GM21528 (cell line): ENCODE measurements at regions not wholly inside any gene's neighbourhood (a gene's known extent, or its start where the extent isn't known, plus 50 kb on each side); places are given as distances from the start of the nearest gene placed in this dataset.
"Not testable (repeated sequence)": the region's sequence is repeated elsewhere in the genome, so short reads cannot be mapped to it uniquely, and the experiment has no call there.

Source experiments
- ATAC-seq: cut with Tn5 transposase; IDR thresholded peaks from one replicate; pipeline ENCODE4 v1.9.1; 2021; ENCODE audit warnings: mild to moderate bottlenecking, moderate library complexity; ENCODE audit not compliant: unreplicated experiment, low FRiP score

DNA sequence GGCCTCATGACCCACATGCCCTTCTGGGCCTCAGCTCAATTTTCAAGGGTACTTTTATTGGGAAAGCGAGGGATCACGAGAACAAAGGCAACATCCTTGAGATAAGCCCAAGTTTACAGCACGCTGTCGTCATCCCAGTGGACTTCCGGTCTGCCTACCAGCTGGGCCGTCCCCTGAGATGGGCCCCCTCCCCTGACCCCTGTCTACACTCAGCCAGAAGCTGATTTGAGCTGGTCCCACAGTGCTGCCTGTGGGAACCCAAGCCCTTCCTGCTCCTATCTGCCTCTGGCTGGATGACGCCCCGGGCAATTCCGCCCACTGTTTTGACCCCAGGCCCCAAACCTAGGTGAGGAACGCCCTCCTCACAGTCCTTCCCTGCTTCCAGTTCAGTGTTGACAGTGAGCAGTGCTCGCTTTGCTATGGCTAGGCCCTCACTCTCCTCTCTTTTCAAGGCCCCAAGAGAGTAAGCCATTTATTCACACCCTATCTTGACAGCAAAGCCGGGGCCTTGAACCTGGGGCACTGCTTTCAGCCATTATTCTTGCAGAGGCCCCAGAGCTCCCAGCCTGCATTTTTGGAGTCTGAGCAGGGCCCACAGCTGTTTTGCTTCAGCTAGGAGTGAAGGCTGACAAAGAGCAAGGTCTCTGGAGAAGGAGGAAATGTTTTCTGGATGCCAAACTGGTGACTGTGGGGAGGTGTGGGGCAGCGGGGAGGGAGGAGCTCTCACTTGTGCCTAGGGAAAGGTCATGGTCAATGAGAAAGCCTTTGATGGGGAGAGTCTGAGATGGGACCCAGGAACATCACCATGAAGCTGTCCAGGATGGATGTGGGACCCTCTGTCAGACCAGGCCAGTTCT, 164.6 kb upstream of the BCOR start:
- no peak for ATAC-seq

DNA sequence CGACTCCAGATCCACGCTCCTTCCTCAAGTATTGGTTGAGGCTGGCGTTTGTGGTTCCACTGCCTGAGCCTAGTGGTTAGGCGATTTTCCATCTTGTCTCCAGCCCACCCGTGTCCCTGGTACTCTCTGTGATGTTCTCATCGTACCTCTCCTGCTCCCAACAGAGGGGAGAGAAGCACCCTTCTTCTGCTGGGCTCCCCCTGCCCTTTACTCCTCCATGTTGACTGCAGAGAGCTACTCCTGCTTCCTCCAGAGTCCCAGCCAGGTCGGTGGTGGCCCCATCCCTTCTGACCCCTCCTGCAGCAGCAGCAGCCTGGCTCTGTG, 164.0 kb upstream of the BCOR start:
- ATAC-seq, result no peak

DNA sequence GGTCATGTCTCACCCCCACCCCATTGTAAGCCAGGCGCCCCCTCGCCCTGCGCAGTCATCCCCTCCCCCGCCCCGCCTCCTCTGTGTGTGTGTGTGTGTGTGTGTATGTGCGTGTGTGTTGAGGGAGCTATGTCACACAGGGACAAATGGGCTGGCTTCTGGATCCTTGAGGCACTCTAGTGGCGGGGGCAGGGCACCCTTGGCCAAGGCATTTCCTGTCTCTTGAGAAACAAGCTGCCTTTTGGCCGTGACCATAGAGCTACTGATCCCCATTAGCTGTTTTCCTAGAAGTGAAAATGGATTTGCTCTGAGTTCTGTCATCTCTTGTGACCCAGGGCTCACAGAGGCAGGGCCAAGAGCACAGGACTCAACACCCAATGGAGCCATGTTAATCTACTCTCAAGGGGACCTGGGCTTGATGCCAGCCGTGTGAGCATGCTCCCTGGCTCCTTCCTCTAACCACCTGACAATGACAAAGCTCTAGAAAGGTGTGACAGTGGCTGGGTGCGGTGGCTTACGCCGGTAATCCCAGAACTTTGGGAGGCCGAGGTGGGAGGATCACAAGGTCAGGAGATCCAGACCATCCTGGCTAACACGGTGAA, 162.5 kb upstream of the BCOR start:
- no peak for ATAC-seq

DNA sequence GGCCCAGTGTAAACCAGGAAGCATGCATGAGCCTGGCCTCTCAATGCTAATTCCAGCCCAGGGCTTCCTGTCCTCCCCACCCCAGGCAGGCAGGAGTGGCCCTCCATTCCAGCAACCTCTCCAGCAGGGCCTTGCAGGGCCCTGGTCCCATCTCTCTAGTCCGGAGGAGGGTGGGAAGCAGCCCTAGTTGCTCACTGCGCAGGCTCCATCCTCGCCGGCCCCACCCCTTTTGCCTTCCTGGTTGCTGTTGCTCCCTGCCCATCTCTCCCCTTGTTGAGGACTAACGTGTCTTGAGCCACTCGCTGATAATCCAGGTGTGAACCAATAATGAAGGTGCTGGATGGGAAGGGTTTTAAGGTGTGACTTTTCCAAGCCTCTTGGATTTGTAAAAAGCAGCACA, 161.2 kb upstream of the BCOR start:
- ATAC-seq, result no peak

DNA sequence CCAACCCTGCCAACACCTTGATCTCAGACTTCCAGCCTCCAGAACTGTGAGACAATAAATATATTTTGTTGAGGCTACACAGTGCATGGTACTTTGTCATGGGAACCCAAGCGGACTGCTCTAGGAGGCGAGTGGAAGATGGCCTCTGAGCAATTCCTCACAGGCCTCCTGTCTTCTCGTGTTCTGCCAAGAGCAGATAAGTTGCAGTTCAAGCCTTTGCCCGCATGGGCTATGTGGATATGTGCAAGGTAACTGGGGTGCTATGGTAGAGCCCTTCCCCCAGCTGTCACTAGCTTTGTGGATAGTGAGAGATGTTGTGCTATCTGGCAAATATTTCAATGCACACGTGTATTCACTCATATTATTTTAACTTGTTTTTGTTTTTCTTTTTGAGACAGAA, 156.0 kb upstream of the BCOR start:
- ATAC-seq, result no peak

DNA sequence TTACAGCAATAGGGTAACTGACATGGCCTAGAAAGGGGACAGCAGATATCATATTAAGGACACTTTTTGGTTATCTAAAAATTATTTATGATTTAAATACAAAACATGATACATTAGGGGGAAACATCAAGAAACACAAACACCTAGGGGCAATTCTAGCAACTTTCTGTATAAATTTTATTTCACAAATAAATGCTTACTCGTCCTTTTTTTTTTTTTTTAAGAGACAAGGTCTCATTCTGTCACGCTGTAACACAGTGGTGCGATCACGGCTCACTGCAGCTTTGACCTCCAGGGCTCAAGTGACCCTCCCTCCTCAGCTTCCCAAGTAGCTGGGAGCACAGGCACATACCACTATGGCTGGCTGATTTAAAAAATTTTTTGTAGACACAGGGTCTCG, 151.8 kb upstream of the BCOR start:
- no peak for ATAC-seq

DNA sequence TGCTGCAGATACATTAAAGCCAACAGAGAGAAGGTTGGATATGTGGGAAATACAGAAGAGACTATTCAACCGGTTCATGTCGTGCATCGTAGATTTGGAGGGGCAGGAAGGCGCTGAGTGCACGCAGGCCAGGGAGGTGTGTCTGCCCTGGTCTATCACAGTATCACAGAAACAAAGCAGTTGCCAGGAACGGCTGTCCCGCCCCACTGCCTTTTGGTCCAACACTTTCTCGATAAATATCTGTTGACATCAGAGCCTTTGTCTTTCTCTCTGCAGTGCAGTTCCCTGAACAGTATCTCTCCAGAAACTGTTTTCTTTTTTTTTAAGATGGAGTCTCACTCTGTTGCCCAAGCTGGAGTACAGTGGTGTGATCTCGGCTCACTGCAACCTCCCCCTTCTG, 151.1 kb upstream of the BCOR start:
- no peak for ATAC-seq

DNA sequence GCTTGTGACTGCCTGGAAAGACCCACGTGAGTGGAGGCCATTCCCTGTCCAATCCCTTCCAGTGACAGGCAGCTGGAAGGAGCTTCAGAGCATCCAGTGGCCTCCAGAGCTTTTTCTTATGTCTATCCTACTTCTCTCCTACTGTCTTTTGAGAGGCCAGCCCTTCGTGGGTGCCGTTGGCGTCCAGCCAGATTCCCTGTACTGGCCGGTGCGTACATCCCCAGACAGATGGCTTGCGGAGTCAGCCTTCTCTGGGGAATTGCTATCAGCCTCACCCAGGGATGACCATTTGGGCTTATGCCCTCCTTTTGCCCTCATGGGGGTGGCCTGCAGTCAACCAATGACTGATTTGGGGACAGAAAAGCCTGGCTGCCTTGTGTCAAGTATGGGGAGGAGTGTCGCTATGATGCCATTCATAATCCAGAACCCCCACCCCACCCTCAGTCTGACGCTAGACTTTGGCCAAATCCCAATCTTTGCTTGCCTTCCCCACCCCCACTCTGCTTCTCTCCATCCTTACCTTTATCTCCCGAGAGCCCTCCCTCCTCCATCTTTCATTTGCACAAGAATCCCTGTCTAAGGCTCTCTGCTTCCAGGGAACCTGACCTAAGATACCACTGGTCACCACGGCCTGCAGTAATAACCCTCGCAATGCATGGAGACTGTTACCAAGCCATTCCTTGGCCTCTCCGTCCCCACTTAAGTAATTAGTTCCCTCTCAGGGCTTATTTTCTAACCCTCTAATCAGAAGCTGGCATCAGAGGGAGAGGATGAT, 150.3 kb upstream of the BCOR start:
- no peak for ATAC-seq

DNA sequence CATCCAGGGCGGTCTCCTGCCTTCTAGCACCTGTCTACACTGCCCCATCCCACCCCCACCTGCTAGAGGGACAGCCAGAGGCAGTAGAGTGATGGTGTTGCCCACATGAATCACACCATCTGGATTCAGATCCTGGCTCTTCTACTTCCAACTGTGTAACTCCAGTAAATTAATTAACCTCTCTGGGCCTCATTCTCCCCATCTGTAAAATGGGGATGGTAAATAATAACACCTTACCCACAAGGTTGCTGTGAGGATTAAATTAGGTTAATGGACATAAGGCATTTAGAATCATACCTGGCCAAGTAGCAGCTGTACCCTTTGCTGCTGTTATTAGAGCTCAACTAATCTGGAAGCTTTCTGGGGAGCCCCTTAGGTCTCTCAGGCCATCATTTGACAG, 149.6 kb upstream of the BCOR start:
- ATAC-seq, result no peak

DNA sequence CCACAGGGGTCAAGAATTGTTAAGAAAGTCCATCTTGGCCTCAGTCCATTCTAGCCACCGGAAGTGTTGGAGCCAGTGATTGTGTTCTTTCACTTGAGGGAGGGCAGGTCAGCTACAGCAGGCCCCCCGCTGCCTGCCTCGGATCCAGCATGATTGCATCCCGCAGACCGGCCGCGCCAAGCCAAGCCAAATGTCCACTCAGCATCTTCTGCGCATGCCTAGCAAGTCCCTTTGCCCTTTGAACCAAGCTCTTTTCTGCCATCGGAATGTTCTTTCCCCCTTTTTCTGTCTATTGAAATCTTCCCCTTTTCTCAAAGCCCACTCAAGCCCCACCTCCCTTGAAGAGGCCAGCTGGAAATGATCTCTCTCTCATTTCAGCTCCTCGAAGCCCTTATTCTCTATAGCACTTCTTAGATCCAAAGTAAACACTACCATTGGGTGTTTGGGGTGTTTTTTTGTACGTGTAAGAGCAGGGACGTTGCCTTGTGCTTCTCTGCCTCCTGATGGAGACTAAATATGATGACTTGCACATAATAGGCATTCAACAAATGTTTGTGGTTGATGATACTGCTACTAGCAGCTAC, 147.8 kb upstream of the BCOR start:
- ATAC-seq, result no peak

DNA sequence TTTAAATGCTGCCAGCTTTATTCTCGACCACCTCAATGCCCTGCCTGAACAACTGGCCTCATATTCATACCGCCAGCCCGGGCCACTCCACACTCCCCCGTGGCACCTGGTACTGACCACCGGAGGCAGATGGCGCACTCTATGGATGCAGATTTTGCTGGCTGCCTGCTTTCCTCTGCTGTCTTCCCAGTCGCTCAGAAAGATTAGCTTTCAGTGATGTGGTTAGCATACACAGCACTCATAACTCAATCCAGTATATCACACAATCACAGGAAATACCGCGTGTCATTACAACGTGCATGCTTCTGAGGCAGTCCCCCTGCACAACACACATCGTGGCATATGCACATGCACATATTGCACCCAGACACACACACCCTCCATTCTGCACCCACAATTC, 147.2 kb upstream of the BCOR start:
- no peak for ATAC-seq

DNA sequence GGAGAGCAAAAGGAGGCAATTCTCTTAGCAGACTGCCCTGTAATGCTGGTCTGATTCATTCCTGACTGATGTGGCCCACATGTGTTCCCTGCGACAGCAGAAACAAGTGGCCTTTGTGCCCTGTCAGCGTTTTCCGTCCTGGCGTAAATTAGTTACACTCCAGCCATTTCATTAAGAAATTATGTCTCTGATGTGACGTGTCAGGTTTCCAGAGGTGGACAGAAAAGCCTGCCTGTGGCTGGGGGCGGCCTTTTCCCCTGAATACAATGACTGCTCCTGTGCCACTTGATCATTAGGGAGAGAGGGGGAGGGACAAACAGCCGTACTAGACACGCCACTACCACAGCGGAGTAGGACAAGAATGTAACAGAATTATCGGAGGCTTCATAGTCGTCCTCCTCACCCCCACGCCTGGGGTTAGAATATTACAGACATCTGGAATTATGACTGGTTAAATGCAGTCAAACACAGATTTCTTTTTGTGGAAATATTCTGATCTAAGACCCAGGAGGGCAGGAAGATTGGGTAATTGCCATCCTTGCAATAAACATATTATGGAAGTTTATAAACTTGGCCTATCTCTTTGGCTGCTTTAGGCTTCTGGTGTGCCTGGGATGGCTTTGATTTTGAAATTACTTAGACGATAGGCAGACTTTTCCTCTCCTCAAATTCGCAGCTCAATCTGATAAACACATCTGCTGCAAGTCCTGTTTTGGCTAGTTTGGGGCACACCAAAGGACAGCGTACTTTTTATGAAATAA, 146.2 kb upstream of the BCOR start:
- no peak for ATAC-seq

DNA sequence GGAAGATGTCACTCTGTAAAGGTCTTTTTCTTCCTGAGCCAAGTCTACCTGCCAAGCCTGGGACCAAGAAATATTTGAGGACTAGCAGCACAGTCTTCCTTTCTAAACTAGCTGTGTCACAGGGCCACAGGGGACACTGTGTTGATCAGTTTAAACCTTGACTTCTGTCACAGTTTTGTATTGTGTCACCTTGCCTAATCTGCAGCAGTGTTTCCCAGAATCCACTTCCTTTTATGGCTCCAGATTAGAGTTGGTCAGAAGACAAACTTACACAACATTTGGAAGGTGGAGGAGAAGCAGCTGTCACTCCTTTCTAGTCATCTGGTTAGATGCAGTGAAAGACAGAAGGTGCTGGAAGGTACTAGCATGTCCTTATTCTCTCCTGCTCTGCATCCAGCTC, 143.1 kb upstream of the BCOR start:
- ATAC-seq, result no peak

DNA sequence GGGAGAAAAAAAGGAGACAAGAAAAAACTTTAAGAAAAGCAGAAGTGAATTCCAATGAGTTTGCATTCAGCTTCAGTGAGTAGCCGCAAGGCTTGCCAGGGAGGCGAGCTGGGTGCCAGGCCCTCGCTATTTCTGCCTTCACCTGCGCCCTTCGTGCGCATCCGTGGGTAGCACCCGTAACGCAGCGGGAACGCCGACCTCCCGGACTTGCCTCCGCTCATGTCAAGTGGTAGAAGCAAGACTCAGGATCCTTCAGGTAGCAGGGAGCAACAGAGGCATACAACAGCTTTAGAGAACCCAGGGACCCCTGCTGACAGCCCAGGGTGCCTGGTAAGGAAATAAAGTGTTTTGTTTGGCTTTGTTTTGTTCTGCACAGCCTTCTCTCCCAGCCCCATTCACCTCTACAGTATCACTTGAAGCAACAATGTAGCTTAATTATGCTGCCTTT, 140.0 kb upstream of the BCOR start:
- no peak for ATAC-seq

DNA sequence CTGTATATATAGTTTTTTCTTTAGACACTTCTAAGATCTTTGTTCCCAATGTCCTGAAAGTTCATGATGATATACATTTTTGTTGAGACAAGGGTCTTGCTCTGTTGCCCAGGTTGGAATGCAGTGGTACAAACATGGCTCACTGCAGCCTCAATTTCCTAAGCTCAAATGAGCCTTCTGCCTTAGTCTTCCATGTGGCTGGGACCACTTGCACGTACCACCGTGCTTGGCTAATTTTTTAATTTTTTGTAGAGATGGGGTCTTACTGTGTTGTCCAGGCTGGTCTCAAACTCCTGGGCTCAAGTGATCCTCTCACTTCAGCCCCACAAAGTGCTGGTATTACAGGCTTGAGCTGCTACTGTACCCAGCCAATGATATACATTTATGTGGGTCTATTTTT, 132.9 kb upstream of the BCOR start:
- no peak for ATAC-seq

DNA sequence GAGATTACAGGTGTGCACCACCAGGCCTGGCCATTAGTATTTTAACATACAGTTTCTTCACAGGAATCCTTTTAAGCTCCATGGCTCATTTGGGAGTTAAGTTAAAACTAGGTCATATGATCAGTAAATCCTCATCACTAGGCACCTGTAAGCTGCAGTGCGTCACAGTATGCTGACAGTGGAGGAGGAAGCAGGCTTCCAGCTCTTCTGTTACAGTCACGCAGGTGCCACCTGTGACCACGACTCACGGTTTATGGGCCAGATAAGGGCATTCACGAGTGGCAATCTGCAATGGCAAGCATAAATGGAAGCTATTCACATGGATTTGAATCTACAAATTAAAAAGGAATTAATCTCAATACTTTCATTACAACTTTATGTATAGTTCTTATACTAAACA, 129.4 kb upstream of the BCOR start:
- no peak for ATAC-seq

DNA sequence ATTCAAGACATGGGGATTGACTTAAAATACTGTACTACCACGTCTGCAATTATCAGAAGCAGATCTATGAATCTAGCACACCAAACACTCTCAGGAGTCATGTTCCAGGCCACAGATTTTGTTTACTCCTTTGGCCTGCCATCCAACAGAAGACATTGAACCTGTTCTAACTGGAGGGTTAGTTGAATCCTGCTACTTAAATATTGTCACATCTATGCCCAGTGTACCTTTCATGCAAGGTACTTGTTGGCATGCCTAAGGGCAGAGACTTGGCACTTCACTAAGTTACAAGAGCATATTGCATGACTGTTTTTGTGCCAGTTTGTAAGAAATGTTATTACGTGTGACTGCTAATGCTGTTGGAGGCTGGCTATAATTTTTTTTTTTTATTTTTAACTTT, 126.9 kb upstream of the BCOR start:
- no peak for ATAC-seq

DNA sequence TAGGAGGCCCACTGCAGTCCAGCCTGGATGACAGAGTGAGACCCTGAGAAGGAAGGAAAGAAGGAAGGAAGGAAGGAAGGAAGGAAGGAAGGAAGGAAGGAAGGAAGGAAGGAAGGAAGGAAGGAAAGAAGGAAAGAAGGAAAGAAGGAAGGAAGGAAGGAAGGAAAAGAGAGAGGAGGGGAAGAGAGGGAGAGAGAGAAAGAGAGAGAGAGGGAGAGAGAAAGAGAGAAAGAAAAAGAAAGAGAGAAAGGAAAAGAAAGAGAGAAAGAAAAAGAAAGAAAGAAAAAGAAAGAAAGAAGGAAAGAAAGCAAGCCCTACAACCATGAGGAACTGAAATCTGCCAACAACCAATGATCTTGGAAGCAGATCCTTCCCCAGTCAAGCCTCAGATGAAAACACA, 124.9 kb upstream of the BCOR start:
- ATAC-seq, result not testable (repeated sequence)

DNA sequence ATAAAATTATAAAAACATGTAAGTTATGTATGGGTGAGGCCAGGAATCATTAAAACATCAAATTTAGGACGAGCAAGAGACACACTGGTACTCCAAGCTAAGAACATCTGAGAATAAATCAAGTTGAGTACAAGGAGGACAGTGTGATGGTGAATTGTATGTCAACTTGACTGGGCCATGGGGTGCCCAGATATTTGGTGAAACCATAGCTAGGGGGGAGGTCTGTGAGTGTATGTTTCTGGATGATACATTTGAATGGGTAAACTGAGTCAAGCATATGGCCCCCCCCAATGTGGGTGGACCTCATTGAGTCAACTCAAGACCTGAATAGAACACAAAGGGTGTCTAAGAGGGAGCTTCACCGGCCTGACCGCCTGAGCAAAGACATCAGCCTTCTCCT, 115.3 kb upstream of the BCOR start:
- no peak for ATAC-seq

DNA sequence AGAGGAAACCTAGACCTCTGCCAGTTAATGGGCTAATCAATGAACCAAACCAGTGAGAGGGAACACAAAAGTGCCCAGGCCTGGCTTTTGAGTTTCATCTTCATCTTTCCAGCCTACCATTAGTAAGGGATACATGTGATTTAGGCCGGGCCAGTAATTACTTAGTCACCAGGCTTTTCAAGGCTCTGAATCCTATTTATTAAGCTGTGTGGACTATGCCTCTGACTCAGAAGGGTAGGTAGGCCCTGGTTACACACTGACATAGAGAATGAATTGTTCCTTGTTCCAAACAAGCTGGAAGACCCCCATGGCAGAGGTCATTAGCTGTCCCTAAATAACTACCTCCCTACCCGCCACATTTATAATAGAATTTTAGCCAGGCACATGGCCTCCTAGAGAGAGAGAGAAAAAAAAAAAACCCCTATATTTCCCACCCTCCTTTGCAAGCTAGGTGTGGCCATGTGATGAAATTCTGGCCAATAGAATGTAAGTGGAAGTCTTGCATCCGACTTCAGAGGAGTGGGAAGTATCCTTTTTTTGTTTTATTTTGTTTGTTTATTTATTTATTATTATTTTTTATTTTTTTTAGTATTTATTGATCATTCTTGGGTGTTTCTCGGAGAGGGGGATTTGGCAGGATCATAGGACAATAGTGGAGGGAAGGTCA, 112.3 kb upstream of the BCOR start:
- ATAC-seq, result no peak
